NCI-H526 treated with DMSO at 0.1 percent for 48 hours (cell line): ENCODE measurements at regions not wholly inside any gene's neighbourhood (a gene's known extent, or its start where the extent isn't known, plus 50 kb on each side); places are given as distances from the start of the nearest gene placed in this dataset.
A peak's percentile ranks its signal among the peaks of the same experiment; 100 is the strongest.
"Not testable (repeated sequence)": the region's sequence is repeated elsewhere in the genome, so short reads cannot be mapped to it uniquely, and the experiment has no call there.

ENCODE experiments used
- DNase-seq: peaks from one replicate; lab custom pipeline; 2025; lab: John Stamatoyannopoulos, UW

GRCh38 chr17:5951912-5952311, 118.3 kb upstream of the WSCD1 start:
- DNase-seq: no peak

GRCh38 chr17:5952518-5952917, 117.7 kb upstream of the WSCD1 start:
- DNase-seq: no peak

GRCh38 chr17:5955764-5956163, 114.4 kb upstream of the WSCD1 start:
- DNase-seq: no peak

GRCh38 chr17:5958850-5959249, 111.3 kb upstream of the WSCD1 start:
- no peak for DNase-seq

- no peak for DNase-seq
These were observed 107.8 kb upstream of the WSCD1 start for GRCh38 chr17:5962371-5962770.

GRCh38 chr17:5971969-5972368, 98.2 kb upstream of the WSCD1 start:
- peak; percentile 17 for DNase-seq

GRCh38 chr17:5973410-5973809, 96.8 kb upstream of the WSCD1 start:
- no peak for DNase-seq

- DNase-seq: no peak
These were observed 94.5 kb upstream of the WSCD1 start for GRCh38 chr17:5975661-5976060.

GRCh38 chr17:5976251-5976650, 93.9 kb upstream of the WSCD1 start:
- no peak for DNase-seq

- DNase-seq: no peak
These were observed 91.7 kb upstream of the WSCD1 start for GRCh38 chr17:5978496-5978895.

- no peak for DNase-seq
These were observed 89.2 kb upstream of the WSCD1 start for GRCh38 chr17:5980941-5981340.

GRCh38 chr17:5986644-5987043, 83.5 kb upstream of the WSCD1 start:
- no peak for DNase-seq

- DNase-seq: no peak
These were observed 69.8 kb upstream of the WSCD1 start for GRCh38 chr17:6000426-6000825.

- not testable (repeated sequence) for DNase-seq
These were observed 67.0 kb upstream of the WSCD1 start for GRCh38 chr17:6003221-6003620.

GRCh38 chr17:6005939-6006338, 64.2 kb upstream of the WSCD1 start:
- DNase-seq: no peak

GRCh38 chr17:6011206-6011605, 59.0 kb upstream of the WSCD1 start:
- DNase-seq: no peak

- DNase-seq: no peak
These were observed 51.4 kb upstream of the WSCD1 start for GRCh38 chr17:6018788-6019187.

GRCh38 chr17:6019959-6020358, 50.2 kb upstream of the WSCD1 start:
- no peak for DNase-seq

GRCh38 chr17:6020376-6021010, 49.7 kb upstream of the WSCD1 start:
- no peak for DNase-seq
